B cell (primary cell): ENCODE measurements at regions not wholly inside any gene's neighbourhood (a gene's known extent, or its start where the extent isn't known, plus 50 kb on each side); places are given as distances from the start of the nearest gene placed in this dataset.

ENCODE experiments used
- EZH2 ChIP-seq: IDR thresholded peaks from 2 replicates; pipeline ENCODE4 v1.6.1; 2012; ENCODE audit warnings: borderline replicate concordance, low read depth, mild to moderate bottlenecking, moderate library complexity, low read length; ENCODE audit not compliant: insufficient read depth, poor library complexity, severe bottlenecking
- TF ChIP-seq, protein P1 (sequence below): fragments of 200-600 bp; IDR thresholded peaks from one replicate; pipeline ENCODE4 v1.8.0; 2022; ENCODE audit warnings: antibody characterized with exemption, mild to moderate bottlenecking

DNA sequence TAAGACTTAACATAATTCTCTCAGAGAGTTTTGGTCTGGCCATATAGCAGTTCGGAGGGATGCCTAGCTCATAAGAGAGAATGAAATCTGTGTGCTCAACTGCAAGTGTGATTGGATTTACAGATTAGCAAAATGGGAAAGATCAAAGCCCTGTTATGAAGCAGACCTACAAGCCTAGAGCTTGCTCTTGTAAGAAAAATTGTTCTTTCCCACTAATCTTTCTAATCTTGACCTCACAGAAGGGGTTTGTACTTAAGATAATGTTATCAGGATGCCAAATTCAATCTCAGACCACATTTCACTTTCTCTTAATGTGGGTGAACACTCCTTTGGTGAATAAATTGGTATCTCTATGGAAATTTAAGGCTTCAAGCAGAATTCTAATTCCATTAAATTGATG is 267.2 kb downstream of the RAB38 start:
- no peak for TF ChIP-seq EZH2
- TF ChIP-seq, protein P1, sequence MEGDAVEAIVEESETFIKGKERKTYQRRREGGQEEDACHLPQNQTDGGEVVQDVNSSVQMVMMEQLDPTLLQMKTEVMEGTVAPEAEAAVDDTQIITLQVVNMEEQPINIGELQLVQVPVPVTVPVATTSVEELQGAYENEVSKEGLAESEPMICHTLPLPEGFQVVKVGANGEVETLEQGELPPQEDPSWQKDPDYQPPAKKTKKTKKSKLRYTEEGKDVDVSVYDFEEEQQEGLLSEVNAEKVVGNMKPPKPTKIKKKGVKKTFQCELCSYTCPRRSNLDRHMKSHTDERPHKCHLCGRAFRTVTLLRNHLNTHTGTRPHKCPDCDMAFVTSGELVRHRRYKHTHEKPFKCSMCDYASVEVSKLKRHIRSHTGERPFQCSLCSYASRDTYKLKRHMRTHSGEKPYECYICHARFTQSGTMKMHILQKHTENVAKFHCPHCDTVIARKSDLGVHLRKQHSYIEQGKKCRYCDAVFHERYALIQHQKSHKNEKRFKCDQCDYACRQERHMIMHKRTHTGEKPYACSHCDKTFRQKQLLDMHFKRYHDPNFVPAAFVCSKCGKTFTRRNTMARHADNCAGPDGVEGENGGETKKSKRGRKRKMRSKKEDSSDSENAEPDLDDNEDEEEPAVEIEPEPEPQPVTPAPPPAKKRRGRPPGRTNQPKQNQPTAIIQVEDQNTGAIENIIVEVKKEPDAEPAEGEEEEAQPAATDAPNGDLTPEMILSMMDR, result no peak
